ENCODE measurements at regions not wholly inside any gene's neighbourhood (a gene's known extent, or its start where the extent isn't known, plus 50 kb on each side); places are given as distances from the start of the nearest gene placed in this dataset.

- no peak for DNase-seq (ENCODE audit: low spot score)
These were observed 60.1 kb upstream of the ASXL3 start for GRCh38 chr18:33517950-33518349.

- no peak for DNase-seq (ENCODE audit: low spot score)
These were observed 65.0 kb upstream of the ASXL3 start for GRCh38 chr18:33513027-33513426.

GRCh38 chr18:33507019-33507418 lies 66.5 kb upstream of the CCDC178 start:
- no peak for DNase-seq (ENCODE audit: low spot score)

GRCh38 chr18:33505798-33506197 lies 65.3 kb upstream of the CCDC178 start:
- DNase-seq (ENCODE audit: low spot score): no peak

- no peak for DNase-seq (ENCODE audit: low spot score)
These were observed 64.8 kb upstream of the CCDC178 start for GRCh38 chr18:33505297-33505696.

GRCh38 chr18:33495278-33495677 lies 54.8 kb upstream of the CCDC178 start:
- DNase-seq (ENCODE audit: low spot score): peak; percentile 4
